ENCODE measurements at regions not wholly inside any gene's neighbourhood (a gene's known extent, or its start where the extent isn't known, plus 50 kb on each side); places are given as distances from the start of the nearest gene placed in this dataset.

DNA sequence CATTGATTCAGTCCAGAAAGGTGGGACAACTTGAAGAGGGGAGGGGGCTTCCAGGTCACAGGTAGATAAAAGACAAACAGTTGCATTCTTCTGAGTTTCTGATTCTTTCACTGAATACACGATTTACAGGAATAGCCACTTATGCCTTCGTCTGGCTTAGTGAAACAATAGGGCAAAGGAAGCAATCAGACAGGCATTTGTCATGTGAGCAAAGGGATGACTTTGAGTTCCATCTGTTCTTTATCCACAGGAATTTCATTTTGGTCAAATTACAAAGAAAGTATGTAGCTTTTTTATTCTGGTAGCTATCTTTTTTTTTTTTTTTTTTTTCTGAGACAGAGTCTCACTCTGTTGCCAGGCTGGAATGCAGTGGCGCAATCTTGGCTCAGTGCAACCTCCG, 202.5 kb downstream of the TTLL7 start:
- no peak overlapping the region for H3K4me3 ChIP-seq
- H3K4me1 ChIP-seq: no peaks in the 10 kb centered on the region
- TF ChIP-seq, protein P1, sequence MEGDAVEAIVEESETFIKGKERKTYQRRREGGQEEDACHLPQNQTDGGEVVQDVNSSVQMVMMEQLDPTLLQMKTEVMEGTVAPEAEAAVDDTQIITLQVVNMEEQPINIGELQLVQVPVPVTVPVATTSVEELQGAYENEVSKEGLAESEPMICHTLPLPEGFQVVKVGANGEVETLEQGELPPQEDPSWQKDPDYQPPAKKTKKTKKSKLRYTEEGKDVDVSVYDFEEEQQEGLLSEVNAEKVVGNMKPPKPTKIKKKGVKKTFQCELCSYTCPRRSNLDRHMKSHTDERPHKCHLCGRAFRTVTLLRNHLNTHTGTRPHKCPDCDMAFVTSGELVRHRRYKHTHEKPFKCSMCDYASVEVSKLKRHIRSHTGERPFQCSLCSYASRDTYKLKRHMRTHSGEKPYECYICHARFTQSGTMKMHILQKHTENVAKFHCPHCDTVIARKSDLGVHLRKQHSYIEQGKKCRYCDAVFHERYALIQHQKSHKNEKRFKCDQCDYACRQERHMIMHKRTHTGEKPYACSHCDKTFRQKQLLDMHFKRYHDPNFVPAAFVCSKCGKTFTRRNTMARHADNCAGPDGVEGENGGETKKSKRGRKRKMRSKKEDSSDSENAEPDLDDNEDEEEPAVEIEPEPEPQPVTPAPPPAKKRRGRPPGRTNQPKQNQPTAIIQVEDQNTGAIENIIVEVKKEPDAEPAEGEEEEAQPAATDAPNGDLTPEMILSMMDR (IDR thresholded peaks at IDR 0.05): no peak
- no peak for TF ChIP-seq POLR2A (IDR thresholded peaks at IDR 0.05)
- no peaks in the 10 kb centered on the region for H3K27me3 ChIP-seq
- H3K27ac ChIP-seq: no peak overlapping the region
- intact Hi-C loops (cut with DNase I; ENCODE audit: low total_unique reads): no loop called here
- no peak for DNase-seq
- H3K9me3 ChIP-seq: no peaks in the 10 kb centered on the region
- H3K36me3 ChIP-seq: no peaks in the 10 kb centered on the region

DNA sequence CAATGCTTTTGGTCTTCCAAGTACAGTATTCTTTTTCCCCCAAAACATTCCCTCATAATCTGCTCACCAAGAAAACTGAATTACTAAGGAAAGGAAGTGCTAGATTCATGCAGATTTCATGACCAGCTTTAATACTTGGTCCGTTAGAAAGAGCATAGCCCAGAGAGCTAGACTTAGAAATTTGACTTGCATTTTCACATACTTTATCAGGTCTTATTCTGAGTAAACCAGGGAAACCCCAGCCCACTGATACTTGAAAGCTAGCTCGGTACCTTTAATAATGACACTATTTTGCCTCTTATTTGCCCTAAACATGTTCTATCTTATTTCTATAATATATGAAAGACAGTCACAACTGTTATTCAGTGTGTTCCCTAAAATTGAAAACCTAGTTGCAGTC, 204.5 kb downstream of the TTLL7 start:
- Histone ChIP-seq H3K4me1 (no peaks in the 10 kb centered on the region), H3K27ac (no peak overlapping the region), H3K36me3 (no peaks in the 10 kb centered on the region), H3K27me3 (no peaks in the 10 kb centered on the region), H3K9me3 (no peaks in the 10 kb centered on the region), H3K4me3 (no peak overlapping the region)
- no peak for DNase-seq
- intact Hi-C loops (cut with DNase I; ENCODE audit: low total_unique reads): no loop called here
- TF ChIP-seq POLR2A (IDR thresholded peaks at IDR 0.05): no peak
- TF ChIP-seq, protein P1 (IDR thresholded peaks at IDR 0.05): no peak

GRCh38 chr1:83791821-83792437, 207.0 kb downstream of the TTLL7 start:
- no peaks in the 10 kb centered on the region for H3K36me3 ChIP-seq
- no peak for DNase-seq
- intact Hi-C loops (cut with DNase I; ENCODE audit: low total_unique reads): no loop called here
- no peak for TF ChIP-seq POLR2A (IDR thresholded peaks at IDR 0.05)
- TF ChIP-seq, protein P1 (IDR thresholded peaks at IDR 0.05): no peak
- no peaks in the 10 kb centered on the region for H3K27me3 ChIP-seq
- no peaks in the 10 kb centered on the region for H3K9me3 ChIP-seq
- no peaks in the 10 kb centered on the region for H3K4me1 ChIP-seq
- H3K27ac ChIP-seq: no peak overlapping the region
- H3K4me3 ChIP-seq: no peak overlapping the region

GRCh38 chr1:83790446-83790845, 208.5 kb downstream of the TTLL7 start:
- Histone ChIP-seq H3K27ac (no peak overlapping the region), H3K36me3 (no peaks in the 10 kb centered on the region), H3K9me3 (no peaks in the 10 kb centered on the region), H3K27me3 (no peaks in the 10 kb centered on the region), H3K4me1 (no peaks in the 10 kb centered on the region), H3K4me3 (no peak overlapping the region)
- TF ChIP-seq, protein P1 (IDR thresholded peaks at IDR 0.05): no peak
- TF ChIP-seq POLR2A (IDR thresholded peaks at IDR 0.05): no peak
- DNase-seq: no peak
- intact Hi-C loops (cut with DNase I; ENCODE audit: low total_unique reads): no loop called here

GRCh38 chr1:83787246-83787998, 211.5 kb downstream of the TTLL7 start:
- Histone ChIP-seq H3K27me3 (no peaks in the 10 kb centered on the region), H3K27ac (no peak overlapping the region), H3K9me3 (peaks cover 0 to 8% of the 10 kb centered on the region in 2 donors), H3K4me3 (no peak overlapping the region), H3K4me1 (no peaks in the 10 kb centered on the region), H3K36me3 (no peaks in the 10 kb centered on the region)
- intact Hi-C loops (cut with DNase I; ENCODE audit: low total_unique reads): no loop called here
- DNase-seq: no peak
- TF ChIP-seq, protein P1 (IDR thresholded peaks at IDR 0.05): no peak
- TF ChIP-seq POLR2A (IDR thresholded peaks at IDR 0.05): no peak

Data from uterus (tissue), 3 donors.